GM12878 (cell line): ENCODE measurements at regions not wholly inside any gene's neighbourhood (a gene's known extent, or its start where the extent isn't known, plus 50 kb on each side); places are given as distances from the start of the nearest gene placed in this dataset.

Source experiments
- ATAC-seq: fragments of 200-7000 bp; cut with Tn5 transposase; 3 replicates; pipeline ENCODE4 v1.9.1; 2020; ENCODE audit warnings: mild to moderate bottlenecking, moderate library complexity
- BruUV-seq: library from RNA; stranded (reverse); fragments of 400-500 nt; replicated peaks from 2 replicates; lab custom pipeline; 2021; lab: Mats Ljungman, UMichigan
- CTCF ChIA-PET: fragments of 300-600 bp; sonication (Branson Sonifier 250); formaldehyde crosslinking; extraction: SDS; loops from one replicate; lab custom pipeline; 2021; ENCODE audit warnings: inconsistent platforms; lab: Yijun Ruan, JAX
- POLR2A ChIA-PET: fragments of 350-600 bp; formaldehyde crosslinking; extraction: SDS; loops from one replicate; lab custom pipeline; 2021; ENCODE audit warnings: inconsistent platforms; lab: Charles Lee
- RAD21 ChIA-PET: fragments of 300-600 bp; sonication (Branson Sonifier 250); formaldehyde crosslinking; loops from one replicate; lab custom pipeline; 2023; ENCODE audit warnings: antibody characterized with exemption; ENCODE audit not compliant: unreplicated experiment; lab: Charles Lee
- SMC1A ChIA-PET: fragments of 300-600 bp; sonication (Branson Sonifier 250); formaldehyde crosslinking; loops from one replicate; lab custom pipeline; 2023; ENCODE audit not compliant: unreplicated experiment, uncharacterized antibody; lab: Charles Lee
- DNase-seq: peaks from one replicate; pipeline ENCODE4 v3.0.0-alpha.2; 2011; ENCODE audit warnings: low read depth, low spot score
- FAIRE-seq: peaks from 3 replicates; lab custom pipeline; 2011; peaks lifted over from hg19 to GRCh38; lab: Jason Lieb, UNC
- H2AFZ ChIP-seq: 2 replicates; pipeline ENCODE4 v1.6.0; 2011; ENCODE audit warnings: low read depth, low read length, control low read depth; ENCODE audit not compliant: control insufficient read depth
- H3K27ac ChIP-seq: 2 replicates; pipeline ENCODE4 v1.5.1; 2011; ENCODE audit warnings: control low read depth; ENCODE audit not compliant: control insufficient read depth, insufficient read depth
- H3K27me3 ChIP-seq, 2 experiments: replicated peaks in 1 of 2; 2 replicates each; pipeline versions ENCODE4 v1.6.0 to v1.6.1; 2011; ENCODE audit warnings: low read length in 1 of 2; ENCODE audit not compliant: control insufficient read depth in 2 of 2, insufficient read depth in 2 of 2
- H3K36me3 ChIP-seq, 2 experiments: 2 replicates each; pipeline ENCODE4 v1.5.1; 2011; ENCODE audit warnings: low read length in 1 of 2; ENCODE audit not compliant: control insufficient read depth in 2 of 2, insufficient read depth in 2 of 2
- H3K4me1 ChIP-seq: 2 replicates; pipeline ENCODE4 v1.6.1; 2011; ENCODE audit warnings: mild to moderate bottlenecking, low read length, moderate library complexity, mixed read lengths; ENCODE audit not compliant: control insufficient read depth, insufficient read depth
- H3K4me2 ChIP-seq: 2 replicates; pipeline ENCODE4 v1.6.0; 2011; ENCODE audit warnings: control low read depth; ENCODE audit not compliant: control insufficient read depth, insufficient read depth
- H3K4me3 ChIP-seq: fragments of 200-600 bp; sonication (generic); 2 replicates; pipeline ENCODE4 v1.5.1; 2016
- H3K79me2 ChIP-seq: 2 replicates; pipeline ENCODE4 v1.6.0; 2011; ENCODE audit warnings: low read length; ENCODE audit not compliant: control insufficient read depth, insufficient read depth
- H3K9ac ChIP-seq: 2 replicates; pipeline ENCODE4 v1.8.0; 2011; ENCODE audit warnings: low read length, control low read depth, mixed read lengths; ENCODE audit not compliant: control insufficient read depth, insufficient read depth
- H3K9me3 ChIP-seq: replicated peaks from 3 replicates; pipeline ENCODE4 v1.5.1; 2011; ENCODE audit warnings: mild to moderate bottlenecking, low read length; ENCODE audit not compliant: control insufficient read depth, insufficient read depth
- H4K20me1 ChIP-seq: 2 replicates; pipeline ENCODE4 v1.6.0; 2011; ENCODE audit not compliant: control insufficient read depth, insufficient read depth
- BCL11A ChIP-seq: IDR thresholded peaks from 2 replicates; pipeline ENCODE4 v1.6.1; 2011; ENCODE audit warnings: low read depth, low read length
- CHD1 ChIP-seq: IDR thresholded peaks from 2 replicates; pipeline ENCODE4 v1.6.1; 2012; ENCODE audit warnings: low read depth, low read length, improper control_type of control experiment
- CHD2 ChIP-seq: IDR thresholded peaks from 2 replicates; pipeline ENCODE4 v1.6.1; 2011; ENCODE audit warnings: low read depth, low read length, improper control_type of control experiment, borderline replicate concordance
- CUX1 ChIP-seq: IDR thresholded peaks from 2 replicates; pipeline ENCODE4 v1.6.1; 2012; ENCODE audit warnings: improper control_type of control experiment, low read depth, low read length; ENCODE audit not compliant: insufficient replicate concordance
- E4F1 ChIP-seq: fragments of 450-650 bp; IDR thresholded peaks from 2 replicates; pipeline ENCODE4 v1.6.1; 2018; ENCODE audit warnings: borderline replicate concordance, mild to moderate bottlenecking; ENCODE audit not compliant: partially characterized antibody
- ESRRA ChIP-seq: IDR thresholded peaks from 2 replicates; pipeline ENCODE4 v1.6.1; 2012; ENCODE audit warnings: mild to moderate bottlenecking, low read length, improper control_type of control experiment
- GABPA ChIP-seq: IDR thresholded peaks from 2 replicates; pipeline ENCODE4 v1.6.1; 2014; ENCODE audit warnings: antibody characterized with exemption, low read depth, mild to moderate bottlenecking, inconsistent platforms
- IKZF2 ChIP-seq, 2 experiments: fragments of 450-650 bp; IDR thresholded peaks; 2 replicates each; pipeline ENCODE4 v1.6.1; 2017; ENCODE audit warnings: mild to moderate bottlenecking in 2 of 2, moderate library complexity in 2 of 2
- IRF3 ChIP-seq: fragments of 450-650 bp; IDR thresholded peaks from 2 replicates; pipeline ENCODE4 v1.6.1; 2014; ENCODE audit warnings: mild to moderate bottlenecking
- PKNOX1 ChIP-seq: fragments of 450-650 bp; IDR thresholded peaks from 2 replicates; pipeline ENCODE4 v1.6.1; 2016; ENCODE audit warnings: mild to moderate bottlenecking
- POLR2AphosphoS5 ChIP-seq: IDR thresholded peaks from 2 replicates; pipeline ENCODE4 v1.6.1; 2011; ENCODE audit warnings: mild to moderate bottlenecking, low read length, inconsistent platforms
- SPI1 ChIP-seq: IDR thresholded peaks from 2 replicates; pipeline ENCODE4 v1.6.1; 2011; ENCODE audit warnings: low read depth, mild to moderate bottlenecking, low read length, moderate library complexity, borderline replicate concordance; ENCODE audit not compliant: insufficient read depth
- TCF7 ChIP-seq: IDR thresholded peaks from 2 replicates; pipeline ENCODE4 v1.6.1; 2014; ENCODE audit warnings: antibody characterized with exemption, borderline replicate concordance
- WGBS: methylation state at CpG from one replicate; pipeline ENCODE4 v1.1.6; 2016; ENCODE audit warnings: low lambda C conversion rate; ENCODE audit not compliant: insufficient replicate concordance, insufficient coverage; ENCODE audit errors: missing lambda C conversion rate; 5-methylcytosine and 5-hydroxymethylcytosine counted together
- in situ Hi-C: fragments of 300-500 bp; cut with MboI; formaldehyde crosslinking; loops from 9 replicates; pipeline ENCODE4 v1.14.3; 2018; ENCODE audit warnings: mixed read lengths
- intact Hi-C: fragments of 100-400 bp; cut with micrococcal nuclease; formaldehyde crosslinking; loops from one replicate; pipeline ENCODE4 v1.14.2; 2022; ENCODE audit not compliant: unreplicated experiment

- Histone ChIP-seq H3K4me2 (no peak overlapping the region), H3K4me1 (no peaks in the 10 kb centered on the region), H3K4me3 (no peak overlapping the region), H2AFZ (no peak overlapping the region), H3K9ac (no peak overlapping the region), H3K36me3 (no peaks in the 10 kb centered on the region), H4K20me1 (no peaks in the 10 kb centered on the region), H3K27ac (no peak overlapping the region), H3K27me3 (no peaks in the 10 kb centered on the region; a peak in 2 of 4 replicates), H3K79me2 (no peaks in the 10 kb centered on the region), H3K9me3 (no peaks in the 10 kb centered on the region)
- ChIA-PET SMC1A (no interaction called here), CTCF (no interaction called here), RAD21 (no interaction called here), POLR2A (no interaction called here)
- ATAC-seq (no peak), DNase-seq (no peak), FAIRE-seq (no peak)
- intact Hi-C loops = no loop called here
- in situ Hi-C loops = no loop called here
- WGBS = 71% methylated on average over 8 of the region's 8 CpGs
- BruUV-seq = no TSS peak
- TF ChIP-seq IRF3 (no peak), E4F1 (no peak), CHD1 (no peak), PKNOX1 (no peak), GABPA (no peak), POLR2AphosphoS5 (no peak), IKZF2 (IDR thresholded peaks at IDR 0.05) (no peak), SPI1 (no peak), ESRRA (no peak), BCL11A (no peak), CUX1 (no peak), TCF7 (no peak), CHD2 (no peak)
These were observed 448.0 kb upstream of the SPRED2 start for GRCh38 chr2:65880436-65880835.
